SK-N-SH (cell line): ENCODE measurements at regions not wholly inside any gene's neighbourhood (a gene's known extent, or its start where the extent isn't known, plus 50 kb on each side); places are given as distances from the start of the nearest gene placed in this dataset.

Experiments used
- CTCF ChIA-PET: fragments of 300-600, 350-600 bp; formaldehyde crosslinking; extraction: SDS; loops from one replicate; lab custom pipeline; 2021; lab: Yijun Ruan, JAX
- POLR2A ChIA-PET: fragments of 350-600 bp; sonication (Branson Sonifier 250); formaldehyde crosslinking; extraction: SDS; loops from one replicate; lab custom pipeline; 2020; ENCODE audit warnings: antibody characterized with exemption, inconsistent platforms; lab: Yijun Ruan, JAX
- DNase-seq: peaks from one replicate; pipeline ENCODE4 v3.0.0; 2012
- H2AFZ ChIP-seq: fragments of 200-600 bp; sonication (generic); 2 replicates; pipeline ENCODE4 v1.8.1; 2016; ENCODE audit warnings: antibody characterized with exemption, mild to moderate bottlenecking, low read depth
- H3F3A ChIP-seq: fragments of 200-600 bp; sonication (generic); replicated peaks from 2 replicates; pipeline ENCODE3; 2016; ENCODE audit warnings: antibody characterized with exemption, mild to moderate bottlenecking; ENCODE audit not compliant: insufficient read depth
- H3K27ac ChIP-seq, 2 experiments: fragments of 200-500 bp in 1 of 2; fragments of 200-600 bp in 1 of 2; sonication (Bioruptor generic) in 1 of 2; sonication (generic), shearing (Covaris generic) in 1 of 2; 2 replicates each; pipeline versions ENCODE4 v1.5.1 to v1.6.1; 2014 to 2016; ENCODE audit warnings: low read depth in 2 of 2, inconsistent platforms in 1 of 2, low read length in 1 of 2, mild to moderate bottlenecking in 1 of 2, mixed read lengths in 1 of 2
- H3K27me3 ChIP-seq: fragments of 200-600 bp; sonication (generic), shearing (Covaris generic); 2 replicates; pipeline ENCODE4 v1.6.1; 2016; ENCODE audit warnings: mixed run types; ENCODE audit not compliant: insufficient read depth
- H3K36me3 ChIP-seq, 2 experiments: fragments of 200-500 bp in 1 of 2; fragments of 200-600 bp in 1 of 2; sonication (Bioruptor generic) in 1 of 2; sonication (generic) in 1 of 2; replicated peaks in 1 of 2; 2 replicates each; pipeline versions ENCODE3 to v1.5.1; 2014 to 2016; ENCODE audit warnings: low read length in 1 of 2, mild to moderate bottlenecking in 1 of 2; ENCODE audit not compliant: insufficient read depth in 2 of 2, control insufficient read depth in 1 of 2
- H3K4me1 ChIP-seq, 2 experiments: fragments of 200-500 bp in 1 of 2; fragments of 200-600 bp in 1 of 2; sonication (Bioruptor generic) in 1 of 2; sonication (generic), shearing (Covaris generic) in 1 of 2; 2 replicates each; pipeline versions ENCODE4 v1.5.1 to v1.6.1; 2014 to 2016; ENCODE audit warnings: low read depth in 1 of 2, low read length in 1 of 2, mixed run types in 1 of 2; ENCODE audit not compliant: insufficient read depth in 2 of 2, control insufficient read depth in 1 of 2
- H3K4me2 ChIP-seq: fragments of 200-600 bp; sonication (generic), shearing (Covaris generic); 2 replicates; pipeline ENCODE4 v1.6.1; 2017; ENCODE audit warnings: mixed run types
- H3K4me3 ChIP-seq, 2 experiments: fragments of 200-500 bp in 1 of 2; fragments of 200-600 bp in 1 of 2; sonication (Bioruptor generic) in 1 of 2; sonication (generic), shearing (Covaris generic) in 1 of 2; 2 replicates each; pipeline versions ENCODE4 v1.5.1 to v1.8.1; 2014 to 2016; ENCODE audit warnings: low read depth in 2 of 2, inconsistent platforms in 1 of 2, low read length in 1 of 2, mild to moderate bottlenecking in 1 of 2, mixed read lengths in 1 of 2, moderate library complexity in 1 of 2
- H3K79me2 ChIP-seq: fragments of 200-600 bp; sonication (generic); 2 replicates; pipeline ENCODE4 v1.8.1; 2017; ENCODE audit warnings: mild to moderate bottlenecking; ENCODE audit not compliant: insufficient read depth
- H3K9ac ChIP-seq: fragments of 200-600 bp; sonication (generic); 2 replicates; pipeline ENCODE4 v1.6.1; 2017; ENCODE audit warnings: mixed run types
- H3K9me2 ChIP-seq: fragments of 200-600 bp; sonication (generic); 2 replicates; pipeline ENCODE4 v1.6.1; 2017; ENCODE audit warnings: mixed run types
- H3K9me3 ChIP-seq: fragments of 200-600 bp; sonication (generic); 2 replicates; pipeline ENCODE4 v1.6.1; 2017; ENCODE audit warnings: mixed run types, mild to moderate bottlenecking, moderate library complexity
- H4K20me1 ChIP-seq: fragments of 200-600 bp; sonication (generic); 2 replicates; pipeline ENCODE4 v1.6.1; 2017; ENCODE audit warnings: mild to moderate bottlenecking, mixed run types; ENCODE audit not compliant: insufficient read depth
- CHD2 ChIP-seq: fragments of 150-350 bp; IDR thresholded peaks from 2 replicates; pipeline ENCODE4 v1.6.1; 2018; ENCODE audit warnings: low read length; ENCODE audit not compliant: partially characterized antibody
- CTCF ChIP-seq: fragments of 200-600 bp; sonication (generic); IDR thresholded peaks from 2 replicates; pipeline ENCODE4 v1.6.1; 2017; ENCODE audit warnings: antibody characterized with exemption, mild to moderate bottlenecking, moderate library complexity
- ELF1 ChIP-seq: IDR thresholded peaks from 2 replicates; pipeline ENCODE4 v1.4.0; 2012
- EP300 ChIP-seq, 2 experiments: IDR thresholded peaks; 2 replicates each; pipeline versions ENCODE4 v1.4.0 to v1.6.1; 2012; ENCODE audit warnings: borderline replicate concordance in 1 of 2, low read depth in 1 of 2, low read length in 1 of 2
- FOXJ3 ChIP-seq: sonication (generic); formaldehyde crosslinking; IDR thresholded peaks from 2 replicates; pipeline ENCODE4 v1.5.1; 2020; ENCODE audit warnings: mild to moderate bottlenecking, missing genetic modification reagents
- FOXM1 ChIP-seq: IDR thresholded peaks from 2 replicates; pipeline ENCODE4 v1.4.0; 2012; ENCODE audit warnings: low read depth, mild to moderate bottlenecking
- GABPA ChIP-seq: IDR thresholded peaks from 2 replicates; pipeline ENCODE4 v1.4.0; 2012; ENCODE audit warnings: low read depth, mild to moderate bottlenecking
- MEF2A ChIP-seq: IDR thresholded peaks from 2 replicates; pipeline ENCODE4 v1.4.0; 2012; ENCODE audit warnings: low read depth, borderline replicate concordance
- MXI1 ChIP-seq: IDR thresholded peaks from 2 replicates; pipeline ENCODE4 v1.6.1; 2012; ENCODE audit warnings: mild to moderate bottlenecking, low read depth, low read length, improper control_type of control experiment
- RAD21 ChIP-seq: IDR thresholded peaks from 2 replicates; pipeline ENCODE4 v1.6.1; 2012; ENCODE audit warnings: mild to moderate bottlenecking, low read length
- REST ChIP-seq: IDR thresholded peaks from 2 replicates; pipeline ENCODE4 v1.6.1; 2012; ENCODE audit warnings: mild to moderate bottlenecking, low read depth, low read length, moderate library complexity
- RFX5 ChIP-seq: IDR thresholded peaks from 2 replicates; pipeline ENCODE4 v1.6.1; 2012; ENCODE audit warnings: mild to moderate bottlenecking, improper control_type of control experiment, low read length
- SIN3A ChIP-seq: IDR thresholded peaks from 2 replicates; pipeline ENCODE4 v1.6.1; 2012; ENCODE audit warnings: low read depth, mild to moderate bottlenecking, low read length, moderate library complexity, borderline replicate concordance
- SMC3 ChIP-seq: IDR thresholded peaks from 2 replicates; pipeline ENCODE4 v1.6.1; 2012; ENCODE audit warnings: low read depth, low read length, improper control_type of control experiment
- TAF1 ChIP-seq: IDR thresholded peaks from 2 replicates; pipeline ENCODE4 v1.6.1; 2012; ENCODE audit warnings: low read depth, mild to moderate bottlenecking, low read length, moderate library complexity, borderline replicate concordance
- TEAD4 ChIP-seq: IDR thresholded peaks from 2 replicates; pipeline ENCODE4 v1.4.0; 2012; ENCODE audit warnings: mild to moderate bottlenecking, borderline replicate concordance; ENCODE audit not compliant: insufficient read depth
- YY1 ChIP-seq: IDR thresholded peaks from 2 replicates; pipeline ENCODE4 v1.4.0; 2012; ENCODE audit warnings: low read depth, mild to moderate bottlenecking
- WGBS: methylation state at CpG from one replicate; pipeline ENCODE4 v1.1.6; 2017; ENCODE audit warnings: low lambda C conversion rate; 5-methylcytosine and 5-hydroxymethylcytosine counted together
- TF ChIP-seq, protein P1 (sequence below): IDR thresholded peaks from 2 replicates; pipeline ENCODE4; 2012
- TF ChIP-seq, protein P2 (sequence below): IDR thresholded peaks from 2 replicates; pipeline ENCODE4 v1.4.0; 2012; ENCODE audit warnings: low read depth

- 52% methylated on average over 2 of the region's 2 CpGs for WGBS
- no peaks in the 10 kb centered on the region for H4K20me1 ChIP-seq
- H3K4me1 ChIP-seq: no peaks in the 10 kb centered on the region
- no peak for DNase-seq
- no peaks in the 10 kb centered on the region for H3K36me3 ChIP-seq
- no peak overlapping the region for H3K4me3 ChIP-seq
- H3K9ac ChIP-seq: no peak overlapping the region
- no peaks in the 10 kb centered on the region for H3K79me2 ChIP-seq
- H3K27me3 ChIP-seq: no peaks in the 10 kb centered on the region
- no peak overlapping the region for H3K27ac ChIP-seq
- ChIA-PET POLR2A (no interaction called here), CTCF (no interaction called here)
- TF ChIP-seq CTCF: no peak
- TF ChIP-seq MEF2A: no peak
- TF ChIP-seq SIN3A: no peak
- no peak for TF ChIP-seq YY1
- TF ChIP-seq RFX5: no peak
- no peak for TF ChIP-seq CHD2
- TF ChIP-seq GABPA: no peak
- TF ChIP-seq RAD21: no peak
- TF ChIP-seq FOXM1: no peak
- TF ChIP-seq MXI1: no peak
- TF ChIP-seq, protein P1, sequence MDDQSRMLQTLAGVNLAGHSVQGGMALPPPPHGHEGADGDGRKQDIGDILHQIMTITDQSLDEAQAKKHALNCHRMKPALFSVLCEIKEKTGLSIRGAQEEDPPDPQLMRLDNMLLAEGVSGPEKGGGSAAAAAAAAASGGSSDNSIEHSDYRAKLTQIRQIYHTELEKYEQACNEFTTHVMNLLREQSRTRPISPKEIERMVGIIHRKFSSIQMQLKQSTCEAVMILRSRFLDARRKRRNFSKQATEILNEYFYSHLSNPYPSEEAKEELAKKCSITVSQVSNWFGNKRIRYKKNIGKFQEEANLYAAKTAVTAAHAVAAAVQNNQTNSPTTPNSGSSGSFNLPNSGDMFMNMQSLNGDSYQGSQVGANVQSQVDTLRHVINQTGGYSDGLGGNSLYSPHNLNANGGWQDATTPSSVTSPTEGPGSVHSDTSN: no peak
- TF ChIP-seq TEAD4: no peak
- no peak for TF ChIP-seq REST
- no peak for TF ChIP-seq EP300 (IDR thresholded peaks at IDR 0.05; ENCODE audit: borderline replicate concordance in 1 of 2, low read depth in 1 of 2, low read length in 1 of 2)
- no peak for TF ChIP-seq FOXJ3 (CRISPR knock-in tag)
- TF ChIP-seq TAF1: no peak
- TF ChIP-seq, protein P2, sequence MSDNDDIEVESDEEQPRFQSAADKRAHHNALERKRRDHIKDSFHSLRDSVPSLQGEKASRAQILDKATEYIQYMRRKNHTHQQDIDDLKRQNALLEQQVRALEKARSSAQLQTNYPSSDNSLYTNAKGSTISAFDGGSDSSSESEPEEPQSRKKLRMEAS: no peak
- TF ChIP-seq ELF1: no peak
- no peak for TF ChIP-seq SMC3
- no peak overlapping the region for H3K4me2 ChIP-seq
- no peaks in the 10 kb centered on the region; the same call in 1 of the 2 replicates for H3K9me3 ChIP-seq
- no peak overlapping the region for H2AFZ ChIP-seq
- H3F3A ChIP-seq: no peaks in the 10 kb centered on the region
- H3K9me2 ChIP-seq: no peaks in the 10 kb centered on the region
Observed at GRCh38 chr5:118430076-118430475, 558.3 kb downstream of the DTWD2 start.
